GM21528 (cell line): ENCODE measurements at regions not wholly inside any gene's neighbourhood (a gene's known extent, or its start where the extent isn't known, plus 50 kb on each side); places are given as distances from the start of the nearest gene placed in this dataset.
"Not testable (repeated sequence)": the region's sequence is repeated elsewhere in the genome, so short reads cannot be mapped to it uniquely, and the experiment has no call there.

ENCODE experiments used
- ATAC-seq: cut with Tn5 transposase; IDR thresholded peaks from one replicate; pipeline ENCODE4 v1.9.1; 2021; ENCODE audit warnings: mild to moderate bottlenecking, moderate library complexity; ENCODE audit not compliant: unreplicated experiment, low FRiP score

- no peak for ATAC-seq
These were observed 994.7 kb downstream of the VRK1 start for GRCh38 chr14:97791906-97792305.

- no peak for ATAC-seq
These were observed 999.3 kb downstream of the VRK1 start for GRCh38 chr14:97796511-97796910.

GRCh38 chr14:97798176-97798575 lies 1001.0 kb downstream of the VRK1 start:
- ATAC-seq, result no peak

DNA sequence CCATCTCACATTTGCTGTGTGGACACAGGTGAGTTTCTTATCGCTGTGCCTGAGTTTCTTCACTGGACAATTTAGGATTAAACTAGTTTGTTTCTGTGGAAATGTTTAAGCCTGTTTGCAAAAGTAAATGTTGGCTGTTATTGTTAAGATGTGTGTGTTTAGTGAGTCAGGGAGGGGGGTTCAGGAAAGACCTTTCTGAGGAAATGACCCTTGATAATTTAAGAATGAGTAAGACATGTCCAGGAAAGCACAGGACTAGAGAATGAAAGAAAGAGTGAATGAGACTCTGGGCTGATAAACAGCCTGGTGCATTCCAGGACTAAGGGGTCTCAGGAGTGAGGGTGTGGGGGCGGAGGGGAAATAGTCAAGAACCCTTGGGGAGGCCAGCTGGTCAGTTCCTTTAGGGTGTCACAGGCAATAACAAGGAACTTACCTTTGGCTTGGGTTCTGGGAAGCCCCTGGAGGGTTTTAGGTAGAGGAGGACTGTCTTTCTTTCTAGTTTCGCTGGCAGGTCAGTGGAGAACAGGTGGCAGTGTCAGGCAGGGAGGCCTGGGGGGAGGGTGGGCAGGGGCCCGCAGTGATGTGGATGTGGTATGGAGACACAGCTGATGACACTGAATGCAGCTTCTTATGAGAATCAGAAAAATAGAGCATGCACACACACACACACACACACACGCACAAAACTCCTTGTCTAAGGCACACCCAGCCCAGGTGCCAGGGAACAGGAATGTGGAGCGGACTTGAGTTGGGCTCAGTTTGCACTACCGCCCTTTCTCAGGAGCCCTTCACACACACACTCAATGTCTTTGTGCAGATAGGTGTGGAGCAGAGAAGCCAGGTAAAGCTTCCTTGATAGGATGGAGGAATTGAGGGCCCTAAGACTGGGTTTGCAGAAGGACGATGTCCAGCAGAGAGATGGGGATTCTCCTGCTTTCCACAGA lies 1005.5 kb downstream of the VRK1 start:
- ATAC-seq, result no peak

- ATAC-seq, result no peak
These were observed 1006.9 kb downstream of the VRK1 start for GRCh38 chr14:97804056-97804455.

- ATAC-seq, result no peak
These were observed 1009.7 kb downstream of the VRK1 start for GRCh38 chr14:97806891-97807290.

- ATAC-seq, result not testable (repeated sequence)
These were observed 1011.4 kb downstream of the VRK1 start for GRCh38 chr14:97808541-97808940.

DNA sequence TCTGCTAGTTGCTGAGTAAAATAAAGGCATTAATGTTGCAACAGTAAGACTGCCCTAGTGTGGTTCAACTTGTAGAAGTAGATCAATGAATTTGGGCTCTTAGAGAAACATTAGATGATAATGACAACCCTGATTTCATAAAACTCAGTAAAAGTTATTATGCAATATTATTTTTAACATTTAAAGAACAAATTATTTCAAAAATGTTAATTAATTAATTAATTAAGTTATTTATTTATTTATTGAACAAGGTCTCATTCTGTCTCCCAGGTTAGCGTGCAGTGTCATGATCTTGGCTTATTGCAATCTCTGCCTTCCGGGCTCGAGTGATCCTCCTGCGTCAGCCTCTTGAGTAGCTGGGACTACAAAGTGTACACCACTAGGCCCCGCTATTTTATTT lies 1016.4 kb downstream of the VRK1 start:
- no peak for ATAC-seq

- no peak for ATAC-seq
These were observed 1023.6 kb downstream of the VRK1 start for GRCh38 chr14:97820781-97821180.

GRCh38 chr14:97824218-97824617 lies 1027.0 kb downstream of the VRK1 start:
- ATAC-seq, result no peak

GRCh38 chr14:97827746-97828145 lies 1030.6 kb downstream of the VRK1 start:
- no peak for ATAC-seq

DNA sequence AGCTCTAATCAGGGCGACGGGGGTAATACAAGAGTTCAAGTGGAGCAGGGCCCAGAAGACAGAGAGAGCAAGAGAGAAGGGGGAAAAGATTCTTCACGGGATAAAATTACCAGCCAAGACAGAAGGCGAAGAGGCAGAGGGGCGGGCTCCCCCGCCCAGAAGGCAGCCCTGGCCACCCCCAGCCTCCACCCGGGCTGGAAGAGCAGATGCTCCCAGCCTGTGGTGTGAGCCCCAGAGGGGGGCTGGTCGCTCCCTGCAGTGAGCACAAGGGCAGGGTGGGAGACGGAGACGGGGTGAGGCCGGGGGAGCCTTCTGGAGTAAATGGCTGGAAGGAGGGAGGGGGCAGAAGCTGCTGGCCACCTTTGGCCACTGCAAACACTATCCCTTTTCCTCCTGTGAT lies 1035.6 kb downstream of the VRK1 start:
- ATAC-seq, result no peak

DNA sequence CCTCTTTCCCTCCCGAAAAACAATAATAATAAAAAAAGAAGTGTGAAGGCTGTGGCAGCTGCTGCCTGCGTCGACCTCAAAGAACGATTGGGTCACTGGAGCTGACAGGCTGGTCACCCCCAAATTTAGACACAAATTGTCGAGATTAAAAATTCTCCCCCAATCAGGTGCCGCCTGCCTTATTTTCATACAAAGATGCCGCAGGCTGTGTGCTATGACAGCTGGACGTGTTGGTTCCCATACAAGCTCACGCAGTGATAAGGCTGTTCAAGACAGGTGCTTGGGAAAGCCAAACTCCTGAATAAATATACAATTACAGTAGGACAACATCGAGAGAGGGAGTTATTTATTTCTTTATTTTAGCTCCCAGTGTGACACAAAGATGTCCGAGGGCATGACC lies 1041.8 kb downstream of the VRK1 start:
- ATAC-seq, result no peak

- ATAC-seq, result no peak
These were observed 1043.0 kb downstream of the VRK1 start for GRCh38 chr14:97840159-97840558.

- ATAC-seq, result no peak
These were observed 1044.6 kb downstream of the VRK1 start for GRCh38 chr14:97841762-97842161.

- ATAC-seq, result no peak
These were observed 1045.9 kb downstream of the VRK1 start for GRCh38 chr14:97843066-97843465.

DNA sequence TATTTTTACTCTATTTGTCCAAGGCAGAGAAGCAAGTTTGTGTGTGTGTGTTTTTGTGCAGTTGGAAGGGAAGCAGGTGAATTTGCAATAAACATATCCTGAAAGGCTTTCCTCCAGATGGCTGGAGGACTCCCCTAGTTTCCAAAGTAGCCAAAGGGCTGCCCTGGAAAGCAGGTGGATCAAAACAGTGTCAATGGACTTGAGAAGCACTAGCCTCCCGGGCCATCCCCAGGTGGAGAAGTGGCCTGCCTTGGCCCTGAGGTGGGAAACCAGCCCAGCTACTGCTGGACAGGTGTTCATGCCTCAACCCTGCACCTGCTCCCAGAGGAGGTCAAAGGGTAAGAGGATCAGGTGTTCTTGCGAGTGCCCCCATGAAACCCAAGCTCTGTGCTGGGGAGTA lies 1046.9 kb downstream of the VRK1 start:
- ATAC-seq, result no peak

DNA sequence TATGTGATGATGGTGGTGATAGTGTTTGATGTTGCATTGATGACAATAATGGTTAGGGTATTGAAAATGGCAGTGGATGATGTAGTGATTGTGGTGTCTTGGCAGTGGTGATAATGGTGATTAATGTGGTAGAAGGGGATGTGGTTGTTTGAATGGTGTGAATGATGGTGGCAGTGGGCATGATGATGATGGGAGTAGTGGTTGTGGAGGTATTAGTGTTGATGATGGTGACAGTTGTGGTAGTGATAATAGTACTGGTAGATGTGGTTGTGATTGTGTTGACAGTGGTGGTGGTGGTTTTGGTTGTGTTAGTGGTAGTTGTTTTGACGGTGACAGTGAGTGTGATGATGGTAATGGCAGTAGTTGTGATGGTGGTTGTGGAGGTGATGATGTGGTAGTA lies 1049.0 kb downstream of the VRK1 start:
- ATAC-seq, result no peak

DNA sequence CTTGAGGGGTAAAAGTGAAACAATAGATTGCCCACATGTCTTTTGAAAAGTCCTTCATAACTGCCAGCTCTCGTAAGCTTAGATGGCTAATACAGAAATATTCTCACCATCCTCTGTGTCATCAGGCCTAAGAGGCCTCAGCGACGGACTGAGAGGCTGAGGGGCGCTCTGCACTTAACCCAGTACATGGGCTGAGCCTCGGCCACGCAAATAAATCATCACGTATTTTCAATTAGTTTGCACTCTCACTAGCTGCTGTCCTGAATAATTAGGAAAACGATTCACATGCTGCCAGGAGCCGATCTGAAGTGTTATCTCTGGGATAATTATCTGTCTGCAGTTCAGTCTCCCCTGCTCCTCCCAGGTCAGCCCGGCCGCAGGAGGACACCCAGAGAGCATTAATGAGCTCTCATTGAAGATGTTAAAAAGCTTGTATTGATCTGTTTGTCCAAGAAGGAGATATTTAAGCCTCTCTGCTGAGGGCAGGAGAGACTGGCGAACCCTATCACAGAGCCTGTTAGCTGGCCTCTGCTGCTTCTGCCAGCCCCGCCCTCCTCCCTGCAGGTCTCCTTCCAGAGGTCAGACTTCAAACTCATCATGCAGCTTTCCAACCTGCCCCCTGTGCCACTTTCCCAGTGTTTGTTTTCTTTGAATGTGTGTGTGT lies 1051.3 kb downstream of the VRK1 start:
- ATAC-seq, result no peak

DNA sequence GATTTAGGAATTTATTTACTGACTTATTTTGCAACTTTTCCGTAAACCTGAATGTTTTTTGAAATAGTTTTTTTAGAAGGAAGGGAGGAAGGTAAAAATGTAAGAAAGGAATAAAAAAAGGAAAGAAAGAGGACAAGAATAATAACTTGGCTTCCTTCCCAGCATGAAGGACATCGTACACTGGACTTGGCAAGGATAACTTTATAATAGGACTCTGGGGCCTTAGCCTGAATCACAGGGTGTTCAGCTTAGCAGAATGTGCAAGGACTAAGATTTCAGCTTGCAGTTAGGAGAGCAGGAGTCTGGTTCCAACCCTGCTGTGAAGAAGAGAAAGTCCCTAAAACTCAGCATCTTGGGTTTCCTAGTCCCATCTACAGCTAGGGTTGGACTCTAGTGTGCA lies 1053.3 kb downstream of the VRK1 start:
- ATAC-seq, result no peak

- no peak for ATAC-seq
These were observed 1053.7 kb downstream of the VRK1 start for GRCh38 chr14:97850886-97851285.
